Liver (tissue), 8 donors: ENCODE measurements at regions not wholly inside any gene's neighbourhood (a gene's known extent, or its start where the extent isn't known, plus 50 kb on each side); places are given as distances from the start of the nearest gene placed in this dataset.

Source experiments
- DNase-seq: peaks from one replicate; pipeline ENCODE4 v3.0.0-alpha.2; 2017; ENCODE audit warnings: low spot score
- H3K27ac ChIP-seq, 2 donors: one replicate each; pipeline ENCODE4 v1.7.0; 2013; ENCODE audit warnings: inconsistent platforms in 2 of 2, low read length in 2 of 2, control low read depth in 1 of 2, low read depth in 1 of 2, mild to moderate bottlenecking in 1 of 2
- H3K27me3 ChIP-seq, 4 donors: one replicate each; pipeline versions ENCODE4 v1.6.1 to v1.7.0; 2013; ENCODE audit warnings: low read length in 3 of 4, inconsistent platforms in 1 of 4, mild to moderate bottlenecking in 1 of 4, moderate library complexity in 1 of 4; ENCODE audit not compliant: control insufficient read depth in 4 of 4, insufficient read depth in 4 of 4
- H3K36me3 ChIP-seq, 4 donors: one replicate each; pipeline versions ENCODE4 v1.6.1 to v1.7.0; 2013; ENCODE audit warnings: low read length in 3 of 4, mild to moderate bottlenecking in 3 of 4, low read depth in 1 of 4, moderate library complexity in 1 of 4; ENCODE audit not compliant: control insufficient read depth in 4 of 4, insufficient read depth in 3 of 4
- H3K4me1 ChIP-seq, 4 donors: one replicate each; pipeline versions ENCODE4 v1.6.1 to v1.7.0; 2013; ENCODE audit warnings: low read length in 3 of 4, mild to moderate bottlenecking in 3 of 4, moderate library complexity in 1 of 4; ENCODE audit not compliant: control insufficient read depth in 4 of 4, insufficient read depth in 4 of 4
- H3K4me3 ChIP-seq, 3 donors: one replicate each; pipeline versions ENCODE4 v1.6.1 to v1.7.0; 2013; ENCODE audit warnings: low read length in 3 of 3, control low read depth in 1 of 3, low read depth in 1 of 3, mild to moderate bottlenecking in 1 of 3
- H3K9ac ChIP-seq, 2 donors: one replicate each; pipeline ENCODE4 v1.7.0; 2013; ENCODE audit warnings: low read length in 2 of 2, mild to moderate bottlenecking in 2 of 2, moderate library complexity in 2 of 2, control low read depth in 1 of 2, low read depth in 1 of 2
- H3K9me3 ChIP-seq, 4 donors: one replicate each; pipeline versions ENCODE4 v1.6.1 to v1.7.0; 2013; ENCODE audit warnings: low read length in 3 of 4; ENCODE audit not compliant: control insufficient read depth in 4 of 4
- EGR1 ChIP-seq, 2 donors: IDR thresholded peaks; 2 replicates each; pipeline ENCODE4 v1.6.1; 2016 to 2018; ENCODE audit warnings: antibody characterized with exemption in 2 of 2, low read depth in 2 of 2
- FOXA1 ChIP-seq: IDR thresholded peaks from 2 replicates; pipeline ENCODE4 v1.6.1; 2016; ENCODE audit warnings: antibody characterized with exemption
- FOXA2 ChIP-seq: IDR thresholded peaks from 2 replicates; pipeline ENCODE4 v1.6.1; 2016; ENCODE audit warnings: antibody characterized with exemption
- GABPA ChIP-seq, 2 donors: IDR thresholded peaks in 1 of 2; conservative IDR thresholded peaks in 1 of 2; 2 replicates each; pipeline ENCODE4 v1.6.1; 2016; ENCODE audit warnings: antibody characterized with exemption in 2 of 2, mild to moderate bottlenecking in 1 of 2, moderate library complexity in 1 of 2
- HNF4A ChIP-seq, 2 donors: conservative IDR thresholded peaks; 2 replicates each; pipeline ENCODE4 v1.6.1; 2016; ENCODE audit warnings: antibody characterized with exemption in 2 of 2, mild to moderate bottlenecking in 2 of 2
- HNF4G ChIP-seq: IDR thresholded peaks from 2 replicates; pipeline ENCODE4 v1.6.1; 2016; ENCODE audit warnings: antibody characterized with exemption
- JUND ChIP-seq, 2 donors: IDR thresholded peaks; 2 replicates each; pipeline ENCODE4 v1.6.1; 2016; ENCODE audit warnings: antibody characterized with exemption in 2 of 2
- NR2F2 ChIP-seq: IDR thresholded peaks from 2 replicates; pipeline ENCODE4 v1.6.1; 2016; ENCODE audit warnings: antibody characterized with exemption
- RAD21 ChIP-seq, 2 donors: IDR thresholded peaks; 2 replicates each; pipeline ENCODE4 v1.6.1; 2016; ENCODE audit warnings: antibody characterized with exemption in 2 of 2, mild to moderate bottlenecking in 2 of 2
- RXRA ChIP-seq, 2 donors: IDR thresholded peaks; 2 replicates each; pipeline ENCODE4 v1.6.1; 2017 to 2018; ENCODE audit warnings: antibody characterized with exemption in 2 of 2, mild to moderate bottlenecking in 1 of 2
- SP1 ChIP-seq: IDR thresholded peaks from 2 replicates; pipeline ENCODE4 v1.6.1; 2018; ENCODE audit warnings: antibody characterized with exemption, mild to moderate bottlenecking
- TAF1 ChIP-seq: conservative IDR thresholded peaks from 2 replicates; pipeline ENCODE4 v1.6.1; 2016; ENCODE audit warnings: antibody characterized with exemption, mild to moderate bottlenecking
- YY1 ChIP-seq: IDR thresholded peaks from 2 replicates; pipeline ENCODE4 v1.6.1; 2016; ENCODE audit warnings: antibody characterized with exemption, mild to moderate bottlenecking
- WGBS: extraction: QIAGEN DNeasy Blood & Tissue Kit; methylation state at CpG from one replicate; pipeline ENCODE4 v1.1.7; 2013; 5-methylcytosine and 5-hydroxymethylcytosine counted together
- TF ChIP-seq, protein P1 (sequence below): fragments of 150-350 bp; IDR thresholded peaks from 2 replicates; pipeline ENCODE4 v1.5.1; 2017; ENCODE audit warnings: improper control_type of control experiment, low read depth, low read length; ENCODE audit not compliant: missing input control
- TF ChIP-seq, protein P2 (sequence below): IDR thresholded peaks from 2 replicates; pipeline ENCODE4 v1.6.1; 2016; ENCODE audit warnings: antibody characterized with exemption
- TF ChIP-seq, protein P3 (sequence below): IDR thresholded peaks from 2 replicates; pipeline ENCODE4 v1.6.1; 2016; ENCODE audit warnings: antibody characterized with exemption
- TF ChIP-seq, protein P4 (sequence below): IDR thresholded peaks from 2 replicates; pipeline ENCODE4 v1.6.1; 2016; ENCODE audit warnings: antibody characterized with exemption
- donor health status: healthy.
- donor health status: healthy.
- donor health status: healthy.
- donor health status: healthy.
- donor health status: healthy.

DNA sequence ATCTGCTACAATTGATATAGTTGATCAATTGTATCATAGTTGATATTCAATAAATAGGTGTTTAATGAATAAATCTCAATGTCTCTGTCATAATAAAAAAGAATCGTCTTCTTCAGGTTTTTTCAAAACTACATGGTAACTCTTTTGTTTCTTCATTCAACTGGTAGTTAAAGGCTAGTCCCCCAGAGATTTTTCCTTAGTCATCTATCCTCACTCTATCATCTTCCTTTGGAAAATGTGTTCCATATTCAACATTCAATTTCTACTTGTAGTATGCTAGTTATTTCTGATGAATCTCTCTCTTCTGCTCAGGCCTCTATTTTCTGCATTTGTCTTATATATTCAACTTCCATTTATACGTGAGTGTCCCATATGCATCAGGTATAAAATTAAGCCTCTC is 558.8 kb downstream of the KCNT2 start (continued):
- TF ChIP-seq, protein P1, sequence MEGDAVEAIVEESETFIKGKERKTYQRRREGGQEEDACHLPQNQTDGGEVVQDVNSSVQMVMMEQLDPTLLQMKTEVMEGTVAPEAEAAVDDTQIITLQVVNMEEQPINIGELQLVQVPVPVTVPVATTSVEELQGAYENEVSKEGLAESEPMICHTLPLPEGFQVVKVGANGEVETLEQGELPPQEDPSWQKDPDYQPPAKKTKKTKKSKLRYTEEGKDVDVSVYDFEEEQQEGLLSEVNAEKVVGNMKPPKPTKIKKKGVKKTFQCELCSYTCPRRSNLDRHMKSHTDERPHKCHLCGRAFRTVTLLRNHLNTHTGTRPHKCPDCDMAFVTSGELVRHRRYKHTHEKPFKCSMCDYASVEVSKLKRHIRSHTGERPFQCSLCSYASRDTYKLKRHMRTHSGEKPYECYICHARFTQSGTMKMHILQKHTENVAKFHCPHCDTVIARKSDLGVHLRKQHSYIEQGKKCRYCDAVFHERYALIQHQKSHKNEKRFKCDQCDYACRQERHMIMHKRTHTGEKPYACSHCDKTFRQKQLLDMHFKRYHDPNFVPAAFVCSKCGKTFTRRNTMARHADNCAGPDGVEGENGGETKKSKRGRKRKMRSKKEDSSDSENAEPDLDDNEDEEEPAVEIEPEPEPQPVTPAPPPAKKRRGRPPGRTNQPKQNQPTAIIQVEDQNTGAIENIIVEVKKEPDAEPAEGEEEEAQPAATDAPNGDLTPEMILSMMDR = no peak
- TF ChIP-seq, protein P2, sequence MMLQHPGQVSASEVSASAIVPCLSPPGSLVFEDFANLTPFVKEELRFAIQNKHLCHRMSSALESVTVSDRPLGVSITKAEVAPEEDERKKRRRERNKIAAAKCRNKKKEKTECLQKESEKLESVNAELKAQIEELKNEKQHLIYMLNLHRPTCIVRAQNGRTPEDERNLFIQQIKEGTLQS = no peak
- no peak for TF ChIP-seq EGR1 (IDR thresholded peaks at IDR 0.05; ENCODE audit: low read depth in 2 of 2)
- TF ChIP-seq, protein P3, sequence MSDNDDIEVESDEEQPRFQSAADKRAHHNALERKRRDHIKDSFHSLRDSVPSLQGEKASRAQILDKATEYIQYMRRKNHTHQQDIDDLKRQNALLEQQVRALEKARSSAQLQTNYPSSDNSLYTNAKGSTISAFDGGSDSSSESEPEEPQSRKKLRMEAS = no peak
- no peak for TF ChIP-seq HNF4G
- no peak for TF ChIP-seq HNF4A (conservative IDR thresholded peaks at IDR 0.05)
- TF ChIP-seq GABPA (IDR thresholded peaks at IDR 0.05 in 1 of 2, conservative IDR thresholded peaks at IDR 0.05 in 1 of 2) = no peak
- TF ChIP-seq RAD21 (IDR thresholded peaks at IDR 0.05) = no peak
- no peak for TF ChIP-seq NR2F2
- no peak for TF ChIP-seq FOXA2
- TF ChIP-seq JUND (IDR thresholded peaks at IDR 0.05) = no peak

DNA sequence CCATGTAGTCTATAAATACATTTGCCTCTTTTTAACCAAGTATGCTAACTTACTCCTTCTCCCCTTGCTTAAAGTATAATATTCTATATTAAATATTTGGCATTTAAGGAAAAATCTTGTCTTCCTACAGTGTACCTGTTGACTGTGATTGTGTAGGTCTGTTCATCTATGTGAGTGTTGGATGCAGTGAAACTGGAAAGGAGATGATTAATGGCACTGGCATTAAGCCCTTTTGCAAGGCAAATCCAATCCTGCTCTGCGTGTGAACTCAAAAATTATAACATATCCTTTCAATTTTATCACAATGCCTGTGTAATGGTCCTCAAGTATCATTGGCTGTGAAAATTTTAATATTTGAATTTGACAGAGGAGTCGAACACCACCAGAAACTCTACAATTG is 565.0 kb downstream of the KCNT2 start:
- Histone ChIP-seq H3K4me3 (no peak overlapping the region), H3K36me3 (no peaks in the 10 kb centered on the region), H3K27ac (no peak overlapping the region), H3K9me3 (no peaks in the 10 kb centered on the region), H3K9ac (no peak overlapping the region), H3K4me1 (no peaks in the 10 kb centered on the region), H3K27me3 (no peaks in the 10 kb centered on the region)
- DNase-seq = no peak
- 80% methylated on average over 2 of the region's 2 CpGs for WGBS
- TF ChIP-seq GABPA (IDR thresholded peaks at IDR 0.05 in 1 of 2, conservative IDR thresholded peaks at IDR 0.05 in 1 of 2) (no peak), YY1 (no peak), RXRA (IDR thresholded peaks at IDR 0.05) (no peak)
- TF ChIP-seq, protein P1 = no peak
- TF ChIP-seq, protein P4, sequence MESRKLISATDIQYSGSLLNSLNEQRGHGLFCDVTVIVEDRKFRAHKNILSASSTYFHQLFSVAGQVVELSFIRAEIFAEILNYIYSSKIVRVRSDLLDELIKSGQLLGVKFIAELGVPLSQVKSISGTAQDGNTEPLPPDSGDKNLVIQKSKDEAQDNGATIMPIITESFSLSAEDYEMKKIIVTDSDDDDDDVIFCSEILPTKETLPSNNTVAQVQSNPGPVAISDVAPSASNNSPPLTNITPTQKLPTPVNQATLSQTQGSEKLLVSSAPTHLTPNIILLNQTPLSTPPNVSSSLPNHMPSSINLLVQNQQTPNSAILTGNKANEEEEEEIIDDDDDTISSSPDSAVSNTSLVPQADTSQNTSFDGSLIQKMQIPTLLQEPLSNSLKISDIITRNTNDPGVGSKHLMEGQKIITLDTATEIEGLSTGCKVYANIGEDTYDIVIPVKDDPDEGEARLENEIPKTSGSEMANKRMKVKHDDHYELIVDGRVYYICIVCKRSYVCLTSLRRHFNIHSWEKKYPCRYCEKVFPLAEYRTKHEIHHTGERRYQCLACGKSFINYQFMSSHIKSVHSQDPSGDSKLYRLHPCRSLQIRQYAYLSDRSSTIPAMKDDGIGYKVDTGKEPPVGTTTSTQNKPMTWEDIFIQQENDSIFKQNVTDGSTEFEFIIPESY = no peak

DNA sequence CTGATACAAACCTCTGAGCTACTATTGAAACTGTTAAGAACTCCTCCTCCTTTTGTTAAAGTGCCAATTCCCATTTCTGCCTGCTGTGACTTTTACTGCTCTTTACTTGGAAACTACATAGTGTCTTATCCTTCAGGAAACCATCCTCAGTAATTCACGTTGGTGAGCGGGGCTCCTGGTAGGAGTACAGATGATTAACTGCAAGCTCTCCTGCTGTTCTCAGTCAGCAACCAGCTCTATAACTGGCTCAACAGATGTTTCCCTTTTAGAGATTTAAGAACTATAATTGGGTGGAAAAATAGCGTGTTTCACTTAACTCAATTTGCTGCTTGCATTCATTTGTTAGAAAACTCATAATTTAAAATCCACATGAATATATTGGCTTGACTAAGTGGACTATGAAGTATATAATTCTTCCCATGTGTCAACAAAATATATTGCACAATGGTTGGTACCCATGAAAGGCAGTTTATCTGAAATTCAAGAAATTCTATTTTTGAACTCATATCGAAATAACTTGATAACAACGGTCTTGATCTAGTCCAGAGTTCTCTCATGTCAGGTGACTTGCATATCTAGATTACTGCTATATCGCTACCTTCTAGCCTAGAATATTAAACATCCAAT is 574.0 kb downstream of the KCNT2 start:
- 44% methylated on average over 6 of the region's 6 CpGs for WGBS
- no peaks in the 10 kb centered on the region for H3K27me3 ChIP-seq
- H3K9me3 ChIP-seq = no peaks in the 10 kb centered on the region
- H3K9ac ChIP-seq = no peak overlapping the region
- H3K4me3 ChIP-seq = no peak overlapping the region
- no peaks in the 10 kb centered on the region for H3K36me3 ChIP-seq
- TF ChIP-seq, protein P2 = no peak
- TF ChIP-seq GABPA (IDR thresholded peaks at IDR 0.05 in 1 of 2, conservative IDR thresholded peaks at IDR 0.05 in 1 of 2) (no peak), NR2F2 (no peak), YY1 (no peak), FOXA2 (no peak), TAF1 (no peak), EGR1 (IDR thresholded peaks at IDR 0.05; ENCODE audit: low read depth in 2 of 2) (no peak), HNF4A (conservative IDR thresholded peaks at IDR 0.05) (no peak), RXRA (IDR thresholded peaks at IDR 0.05) (no peak), JUND (IDR thresholded peaks at IDR 0.05) (no peak), SP1 (no peak), RAD21 (IDR thresholded peaks at IDR 0.05) (no peak), FOXA1 (no peak)
- TF ChIP-seq, protein P3 = no peak
- TF ChIP-seq, protein P4 = no peak
- H3K27ac ChIP-seq = no peak overlapping the region
- no peaks in the 10 kb centered on the region for H3K4me1 ChIP-seq
- no peak for DNase-seq
